CD4-positive, alpha-beta T cell treated with Interleukin-12 subunit alpha and Interleukin-12 subunit beta, for 1 hour (primary cell): ENCODE measurements at regions not wholly inside any gene's neighbourhood (a gene's known extent, or its start where the extent isn't known, plus 50 kb on each side); places are given as distances from the start of the nearest gene placed in this dataset.

Experiments used
- DNase-seq: peaks from one replicate; pipeline ENCODE4 v3.0.0-alpha.2; 2020

DNA sequence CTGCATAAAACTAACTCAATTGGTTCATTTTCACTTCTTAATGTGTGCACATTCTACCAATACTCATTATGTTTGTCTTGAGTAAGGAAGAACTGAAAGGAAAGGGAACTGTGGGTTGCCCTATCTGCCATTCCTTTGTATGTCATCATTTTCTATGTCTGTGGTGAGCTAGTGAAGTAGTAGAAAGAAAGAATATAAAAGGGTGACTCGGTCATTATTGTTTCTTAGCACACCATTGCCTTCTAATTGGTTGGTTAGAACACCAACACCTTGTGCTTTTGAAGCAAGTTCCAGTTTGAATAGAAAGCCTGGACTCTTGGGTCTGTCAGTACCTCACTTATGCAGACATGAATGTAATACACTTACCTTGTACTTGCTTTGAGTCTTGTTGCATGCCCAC lies 64.3 kb upstream of the MDFIC start:
- DNase-seq, result no peak

DNA sequence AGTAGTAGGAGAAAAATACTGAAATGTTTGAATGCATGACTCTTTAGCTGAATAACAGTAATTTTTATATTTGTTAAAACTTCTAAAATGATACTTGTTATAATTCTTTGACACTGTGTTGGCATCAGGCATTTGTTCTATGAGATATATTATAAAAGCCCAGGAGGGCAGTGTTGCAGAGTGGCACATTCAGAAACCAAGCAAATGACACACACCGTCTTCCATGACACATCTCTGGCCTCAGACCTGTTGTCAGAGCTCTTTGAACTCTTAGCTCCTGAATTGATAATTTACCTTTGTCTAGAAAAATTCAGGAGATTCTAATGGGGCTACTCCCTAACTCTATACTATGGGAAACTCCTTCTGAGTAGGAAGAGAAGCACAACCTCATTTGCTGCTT lies 62.4 kb upstream of the MDFIC start:
- DNase-seq, result no peak

DNA sequence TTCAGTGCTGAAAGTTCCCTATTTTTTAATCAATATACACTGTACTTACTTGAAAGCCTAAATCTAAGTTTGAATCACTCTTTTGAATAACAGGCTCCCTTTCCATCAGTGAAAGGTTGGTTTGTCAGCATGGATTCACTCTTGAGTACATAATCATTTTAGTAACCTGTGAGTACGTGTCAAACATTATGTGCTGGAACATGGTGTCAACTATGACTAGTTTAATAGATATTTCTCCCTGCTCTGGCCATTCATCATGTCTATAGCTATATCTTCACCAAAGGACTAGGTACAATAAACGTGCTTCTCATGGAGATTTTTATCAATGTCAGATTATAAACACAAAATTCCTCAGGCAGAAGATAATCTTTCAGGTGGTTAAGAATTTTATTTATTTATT lies 61.7 kb upstream of the MDFIC start:
- DNase-seq, result no peak

DNA sequence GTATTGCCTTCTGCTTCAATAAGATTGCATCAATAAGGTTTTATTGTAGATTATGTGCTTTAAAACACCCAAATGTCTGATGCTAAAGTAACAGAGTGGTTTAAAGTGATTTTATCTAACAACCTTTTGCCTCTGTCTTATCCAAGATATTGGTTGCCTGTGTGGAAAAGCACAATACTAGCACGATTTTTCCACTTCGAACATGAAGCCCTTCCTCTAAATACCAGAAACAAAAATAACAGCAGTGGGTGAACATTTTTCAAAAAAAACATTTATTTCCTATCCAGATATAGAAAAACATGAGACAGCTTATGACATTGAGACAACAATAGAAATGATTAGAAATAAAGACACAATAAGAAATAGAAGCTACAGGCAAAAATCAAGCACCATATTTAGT lies 59.5 kb upstream of the MDFIC start:
- no peak for DNase-seq

DNA sequence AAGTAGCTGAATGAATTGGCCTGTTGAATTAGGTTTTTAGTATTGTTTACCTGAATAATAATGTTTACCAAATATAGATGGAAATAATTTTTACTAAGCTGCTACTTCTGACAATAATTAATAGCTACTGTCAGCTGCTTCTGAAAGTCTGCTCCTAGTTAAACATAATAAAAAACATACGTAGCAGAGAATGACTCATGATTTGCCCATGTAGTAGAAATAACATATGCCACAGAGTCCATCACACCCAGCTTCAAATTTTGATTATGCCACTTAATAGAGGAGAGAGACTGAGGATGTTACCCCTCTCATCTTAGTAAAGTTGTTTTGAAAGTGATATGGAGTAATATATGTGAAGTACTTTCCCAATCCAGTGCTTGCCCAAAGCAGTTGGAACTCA lies 57.6 kb upstream of the MDFIC start:
- DNase-seq, result no peak

DNA sequence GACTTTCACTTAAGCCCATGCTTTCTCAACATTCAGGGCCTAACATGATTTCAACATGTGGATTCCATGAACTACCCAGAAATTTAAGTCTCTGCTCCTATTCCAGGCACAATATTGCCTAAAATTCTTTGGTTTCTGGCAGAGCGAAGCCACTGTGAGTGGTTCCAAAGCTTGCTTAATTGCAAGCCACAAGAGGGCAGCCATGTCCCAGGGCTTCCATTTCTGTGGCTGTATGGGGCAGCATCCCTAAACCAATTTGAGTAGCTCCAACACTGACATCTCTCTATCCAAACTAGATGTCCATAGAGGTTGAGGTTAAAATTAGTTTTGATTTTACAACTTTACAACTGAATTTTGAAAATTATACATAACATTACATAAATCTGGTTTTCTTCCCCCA lies 56.3 kb upstream of the MDFIC start:
- peak; percentile 68 for DNase-seq
